GM03348 (cell line): ENCODE measurements at regions not wholly inside any gene's neighbourhood (a gene's known extent, or its start where the extent isn't known, plus 50 kb on each side); places are given as distances from the start of the nearest gene placed in this dataset.
"Not testable (repeated sequence)": the region's sequence is repeated elsewhere in the genome, so short reads cannot be mapped to it uniquely, and the experiment has no call there.

Source experiments
- DNase-seq: peaks from one replicate; pipeline ENCODE4 v3.0.0; 2012; ENCODE audit warnings: low spot score

GRCh38 chr10:64332551-64332950 is 811.4 kb downstream of the REEP3 start:
- DNase-seq: no peak

DNA sequence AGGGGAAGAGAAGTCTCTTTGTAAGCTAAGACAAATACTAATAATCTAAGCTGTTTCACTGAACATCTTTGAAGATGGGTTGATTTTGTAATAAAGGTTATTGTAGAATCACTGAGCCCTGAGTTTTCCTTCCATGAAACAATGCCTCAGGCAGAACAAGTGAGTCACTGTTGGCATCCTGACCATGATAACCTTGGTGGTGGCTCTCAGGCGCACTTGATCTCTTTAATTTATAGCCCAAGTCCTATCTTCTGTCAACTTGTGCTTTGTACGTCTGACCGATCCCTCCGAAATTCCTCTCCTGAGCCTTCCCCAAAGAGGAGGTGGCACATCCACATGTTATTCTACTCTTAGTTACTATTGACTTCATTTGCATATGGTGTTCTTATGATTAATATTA is 812.9 kb downstream of the REEP3 start:
- DNase-seq: no peak

- DNase-seq: no peak
These were observed 823.0 kb downstream of the REEP3 start for GRCh38 chr10:64344211-64344610.

- no peak for DNase-seq
These were observed 824.7 kb downstream of the REEP3 start for GRCh38 chr10:64345856-64346255.

DNA sequence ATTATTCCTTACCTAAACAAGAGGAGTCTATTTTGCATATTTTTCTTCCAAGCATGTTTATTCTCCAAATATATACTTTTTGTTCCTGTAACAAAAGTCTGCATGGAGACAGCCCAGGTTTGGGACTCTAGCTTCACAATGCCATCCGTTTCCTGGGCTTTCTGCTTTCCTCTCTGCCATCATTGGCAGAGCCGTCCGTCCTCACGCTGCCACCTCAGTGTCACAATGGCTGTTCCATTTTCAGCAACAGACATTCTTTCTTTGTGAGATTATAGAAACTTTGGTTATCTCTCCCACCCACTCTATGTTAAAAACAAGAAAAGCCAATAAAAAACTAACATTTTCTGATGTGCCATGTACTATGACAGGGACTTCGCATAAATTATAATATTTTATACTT is 825.2 kb downstream of the REEP3 start:
- DNase-seq: no peak

DNA sequence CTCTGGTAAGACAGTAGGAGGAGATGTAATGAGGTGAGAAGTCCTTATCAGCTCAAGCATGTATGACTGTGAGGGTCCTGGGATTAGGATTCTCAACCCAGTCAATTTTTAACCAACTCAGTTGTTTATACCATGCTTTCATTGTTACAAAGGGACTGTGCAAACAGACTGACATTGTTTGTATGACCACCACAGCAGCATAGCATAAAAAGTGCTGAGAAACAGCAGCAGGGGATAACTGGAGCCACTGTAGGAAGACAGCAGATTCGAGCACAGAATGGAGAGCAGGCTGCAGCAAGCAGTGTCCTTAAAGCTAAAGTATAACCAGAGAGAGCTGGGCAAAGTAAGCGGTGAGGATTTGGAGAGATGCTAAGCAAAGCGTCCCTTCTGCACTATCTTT is 829.5 kb downstream of the REEP3 start:
- no peak for DNase-seq

DNA sequence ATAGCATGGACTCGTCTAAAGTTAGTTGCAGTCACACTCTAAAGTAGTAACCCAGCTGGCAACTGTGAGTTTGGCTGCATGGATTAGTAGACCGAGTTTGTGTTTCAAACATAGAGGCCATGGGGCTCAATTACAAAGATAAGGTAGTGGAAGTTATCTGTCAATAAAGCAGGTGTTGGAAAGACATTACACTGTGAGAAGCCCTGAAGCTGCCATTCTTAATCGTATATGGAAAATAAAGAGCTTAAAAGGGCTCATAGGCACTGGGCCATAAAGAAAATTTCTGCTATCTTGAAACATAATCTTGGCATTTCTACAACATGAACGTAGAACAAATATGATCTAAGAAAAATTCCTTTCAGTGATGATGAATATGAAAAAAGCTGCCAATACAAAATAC is 837.7 kb downstream of the REEP3 start:
- DNase-seq: no peak

GRCh38 chr10:64360240-64360639 is 839.0 kb downstream of the REEP3 start:
- DNase-seq: not testable (repeated sequence)

GRCh38 chr10:64363687-64364086 is 842.5 kb downstream of the REEP3 start:
- no peak for DNase-seq

DNA sequence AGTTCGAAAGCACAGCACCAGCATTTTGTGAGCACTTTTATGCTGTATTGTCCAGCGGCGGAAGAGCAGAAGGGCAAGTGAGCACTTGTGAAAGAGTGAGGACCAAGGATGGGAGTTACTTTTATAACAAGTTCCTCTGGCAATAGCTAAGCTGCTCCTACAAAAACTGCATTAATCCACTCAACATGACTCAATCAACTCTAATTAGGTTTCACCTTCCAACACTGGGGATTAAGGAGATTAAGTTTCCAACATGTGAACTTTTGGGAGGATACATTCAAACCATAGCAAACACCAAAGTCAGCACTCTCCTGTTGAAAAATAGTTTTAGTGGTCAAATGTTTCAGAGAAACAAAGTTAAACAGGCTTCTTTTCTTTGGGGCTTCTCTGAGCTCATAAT is 844.5 kb downstream of the REEP3 start:
- DNase-seq: no peak

DNA sequence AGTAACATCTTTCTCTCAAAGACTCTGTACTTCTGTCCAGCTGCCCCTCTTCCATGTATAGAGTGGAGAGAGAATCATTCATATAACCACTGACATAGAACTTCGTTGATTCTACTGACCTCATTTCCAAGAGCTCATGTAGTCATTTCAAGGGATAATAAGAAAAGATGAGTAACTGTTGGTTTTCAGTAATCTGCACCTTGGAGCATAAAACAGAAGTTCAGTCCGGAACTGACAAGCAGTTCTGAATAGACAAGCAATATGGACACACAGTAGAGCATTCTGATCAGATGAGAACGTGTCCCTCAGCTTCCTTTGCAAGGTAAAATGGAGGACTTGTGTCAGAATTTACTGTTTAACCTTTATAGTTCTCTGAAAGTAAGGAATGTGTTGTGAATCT is 847.1 kb downstream of the REEP3 start:
- DNase-seq: no peak

GRCh38 chr10:64369885-64370773 is 848.9 kb downstream of the REEP3 start:
- no peak for DNase-seq

- no peak for DNase-seq
These were observed 853.1 kb downstream of the REEP3 start for GRCh38 chr10:64374346-64374745.

DNA sequence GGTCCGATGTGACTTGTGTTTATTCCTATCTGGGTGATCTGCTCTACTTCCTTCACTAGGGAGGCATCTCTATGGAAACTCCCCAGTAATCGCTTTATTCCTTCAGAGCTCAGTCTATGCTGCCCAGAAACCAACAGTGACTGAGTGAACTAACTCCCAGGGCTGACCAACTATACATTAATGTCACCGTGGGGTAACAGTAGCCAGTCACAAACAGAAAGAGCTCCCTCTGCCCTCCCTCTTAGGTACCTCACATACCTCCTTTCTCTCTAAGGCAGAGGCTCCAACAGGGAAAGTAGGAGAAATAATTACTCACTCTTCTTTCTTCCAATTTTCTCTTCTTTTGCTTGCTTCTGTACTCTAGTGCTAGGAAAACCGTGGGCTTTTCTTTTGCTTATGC is 855.0 kb downstream of the REEP3 start:
- no peak for DNase-seq

- DNase-seq: no peak
These were observed 858.7 kb downstream of the REEP3 start for GRCh38 chr10:64379898-64380297.

DNA sequence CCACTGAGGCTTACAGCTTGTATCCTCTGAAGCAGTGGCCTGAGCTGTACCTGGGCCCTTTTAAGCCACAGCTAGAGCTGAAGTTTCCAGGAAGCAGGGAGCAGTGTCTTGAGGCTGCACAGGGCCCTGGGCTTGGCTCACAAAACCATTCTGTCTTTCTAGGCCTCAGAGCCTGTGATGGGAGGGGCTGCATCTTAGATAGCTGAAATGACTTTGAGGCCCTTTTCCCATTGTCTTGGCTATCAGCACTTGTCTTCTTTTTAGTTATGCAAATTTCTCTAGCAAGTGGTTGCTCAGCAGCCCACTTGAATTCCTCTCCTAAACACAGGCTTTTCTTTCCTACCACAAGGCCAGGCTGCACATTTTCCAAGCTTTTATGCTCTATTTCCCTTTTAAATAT is 864.2 kb downstream of the REEP3 start:
- no peak for DNase-seq

DNA sequence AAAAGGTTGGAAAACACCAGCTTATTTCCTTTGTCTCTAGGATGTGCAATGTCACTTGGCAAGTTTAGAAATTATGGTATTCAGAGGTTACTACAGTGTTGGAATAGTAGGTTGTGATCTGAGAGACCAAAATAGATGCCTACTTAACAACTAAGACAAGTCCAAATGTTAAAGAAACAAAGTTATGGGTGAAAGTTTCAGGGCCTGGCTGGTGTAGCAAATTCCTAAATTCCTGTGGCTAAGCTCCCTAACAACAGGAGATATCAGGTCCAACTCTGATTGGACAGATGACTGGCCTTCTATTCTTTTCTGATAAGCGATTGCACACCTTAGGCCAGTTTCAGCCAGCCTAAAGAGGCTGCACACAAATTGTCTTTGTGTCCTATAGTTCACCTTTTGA is 873.5 kb downstream of the REEP3 start:
- no peak for DNase-seq

- peak; percentile 7 for DNase-seq
These were observed 875.0 kb downstream of the REEP3 start for GRCh38 chr10:64396105-64396708.

- no peak for DNase-seq
These were observed 875.9 kb downstream of the REEP3 start for GRCh38 chr10:64397125-64397524.

- no peak for DNase-seq
These were observed 887.4 kb downstream of the REEP3 start for GRCh38 chr10:64408391-64409183.

GRCh38 chr10:64409349-64409748 is 888.1 kb downstream of the REEP3 start:
- DNase-seq: no peak

DNA sequence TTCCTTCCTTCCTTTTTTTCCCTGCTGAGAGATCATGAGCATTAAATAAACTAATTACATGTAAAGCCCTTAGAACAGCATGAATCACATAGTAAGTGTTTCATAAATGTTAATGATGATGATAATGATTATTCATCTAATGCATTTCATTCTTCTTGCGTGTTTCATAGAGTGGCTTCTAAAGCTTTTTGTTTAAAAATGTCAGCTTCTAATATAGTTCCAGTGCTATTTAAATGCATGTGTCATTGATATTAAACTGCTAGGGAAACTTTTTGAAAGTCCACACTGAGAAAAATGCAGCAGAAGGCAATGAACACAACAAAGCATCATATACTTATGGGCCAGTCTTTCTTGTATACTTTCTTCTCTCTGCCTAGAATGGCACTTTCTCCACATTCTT is 894.8 kb downstream of the REEP3 start:
- DNase-seq: no peak

GRCh38 chr10:64419461-64419860 is 898.3 kb downstream of the REEP3 start:
- DNase-seq: no peak
